Lower lobe of right lung (tissue), 2 donors: ENCODE measurements at regions not wholly inside any gene's neighbourhood (a gene's known extent, or its start where the extent isn't known, plus 50 kb on each side); places are given as distances from the start of the nearest gene placed in this dataset.

Experiments
- ATAC-seq, 2 donors: fragments of 200-7000 bp; cut with Tn5 transposase; one replicate each; pipeline ENCODE4 v1.9.1; 2020 to 2022; ENCODE audit warnings: mild to moderate bottlenecking in 2 of 2, moderate library complexity in 2 of 2
- DNase-seq: peaks from one replicate; pipeline ENCODE4 v3.0.0-alpha.2; 2020
- H3K27ac ChIP-seq: fragments of 200-600 bp; one replicate; pipeline ENCODE4 v1.8.0; 2022
- H3K27me3 ChIP-seq: fragments of 200-600 bp; one replicate; pipeline ENCODE4 v1.8.0; 2022; ENCODE audit warnings: low read depth
- H3K36me3 ChIP-seq: fragments of 200-600 bp; one replicate; pipeline ENCODE4 v1.8.0; 2022; ENCODE audit warnings: mild to moderate bottlenecking
- H3K4me1 ChIP-seq: fragments of 200-600 bp; one replicate; pipeline ENCODE4 v1.8.0; 2022
- H3K4me3 ChIP-seq: fragments of 200-600 bp; one replicate; pipeline ENCODE4 v1.8.0; 2022; ENCODE audit warnings: mild to moderate bottlenecking
- H3K9me3 ChIP-seq: fragments of 200-600 bp; one replicate; pipeline ENCODE4 v1.8.0; 2022
- intact Hi-C: fragments of 100-400 bp; cut with DNase I; formaldehyde crosslinking; loops from one replicate; pipeline ENCODE4 v1.11.0; 2022
- TF ChIP-seq, protein P1 (sequence below): fragments of 200-600 bp; IDR thresholded peaks from one replicate; pipeline ENCODE4 v1.8.0; 2022; ENCODE audit warnings: antibody characterized with exemption, mild to moderate bottlenecking
- donor health status: DM: no; HTN: yes; CAD: no; lungs with severe emphysema.

GRCh38 chr9:126223798-126224531 lies 102.7 kb upstream of the MVB12B start:
- intact Hi-C loops: no loop called here
- TF ChIP-seq, protein P1, sequence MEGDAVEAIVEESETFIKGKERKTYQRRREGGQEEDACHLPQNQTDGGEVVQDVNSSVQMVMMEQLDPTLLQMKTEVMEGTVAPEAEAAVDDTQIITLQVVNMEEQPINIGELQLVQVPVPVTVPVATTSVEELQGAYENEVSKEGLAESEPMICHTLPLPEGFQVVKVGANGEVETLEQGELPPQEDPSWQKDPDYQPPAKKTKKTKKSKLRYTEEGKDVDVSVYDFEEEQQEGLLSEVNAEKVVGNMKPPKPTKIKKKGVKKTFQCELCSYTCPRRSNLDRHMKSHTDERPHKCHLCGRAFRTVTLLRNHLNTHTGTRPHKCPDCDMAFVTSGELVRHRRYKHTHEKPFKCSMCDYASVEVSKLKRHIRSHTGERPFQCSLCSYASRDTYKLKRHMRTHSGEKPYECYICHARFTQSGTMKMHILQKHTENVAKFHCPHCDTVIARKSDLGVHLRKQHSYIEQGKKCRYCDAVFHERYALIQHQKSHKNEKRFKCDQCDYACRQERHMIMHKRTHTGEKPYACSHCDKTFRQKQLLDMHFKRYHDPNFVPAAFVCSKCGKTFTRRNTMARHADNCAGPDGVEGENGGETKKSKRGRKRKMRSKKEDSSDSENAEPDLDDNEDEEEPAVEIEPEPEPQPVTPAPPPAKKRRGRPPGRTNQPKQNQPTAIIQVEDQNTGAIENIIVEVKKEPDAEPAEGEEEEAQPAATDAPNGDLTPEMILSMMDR: no peak
- ATAC-seq (no peak), DNase-seq (no peak)
- H3K4me1 ChIP-seq: peaks cover 6% of the 10 kb centered on the region
- peaks cover 60% of the 10 kb centered on the region for H3K27me3 ChIP-seq
- H3K9me3 ChIP-seq: no peaks in the 10 kb centered on the region
- no peak overlapping the region for H3K27ac ChIP-seq
- no peaks in the 10 kb centered on the region for H3K36me3 ChIP-seq
- H3K4me3 ChIP-seq: no peak overlapping the region

DNA sequence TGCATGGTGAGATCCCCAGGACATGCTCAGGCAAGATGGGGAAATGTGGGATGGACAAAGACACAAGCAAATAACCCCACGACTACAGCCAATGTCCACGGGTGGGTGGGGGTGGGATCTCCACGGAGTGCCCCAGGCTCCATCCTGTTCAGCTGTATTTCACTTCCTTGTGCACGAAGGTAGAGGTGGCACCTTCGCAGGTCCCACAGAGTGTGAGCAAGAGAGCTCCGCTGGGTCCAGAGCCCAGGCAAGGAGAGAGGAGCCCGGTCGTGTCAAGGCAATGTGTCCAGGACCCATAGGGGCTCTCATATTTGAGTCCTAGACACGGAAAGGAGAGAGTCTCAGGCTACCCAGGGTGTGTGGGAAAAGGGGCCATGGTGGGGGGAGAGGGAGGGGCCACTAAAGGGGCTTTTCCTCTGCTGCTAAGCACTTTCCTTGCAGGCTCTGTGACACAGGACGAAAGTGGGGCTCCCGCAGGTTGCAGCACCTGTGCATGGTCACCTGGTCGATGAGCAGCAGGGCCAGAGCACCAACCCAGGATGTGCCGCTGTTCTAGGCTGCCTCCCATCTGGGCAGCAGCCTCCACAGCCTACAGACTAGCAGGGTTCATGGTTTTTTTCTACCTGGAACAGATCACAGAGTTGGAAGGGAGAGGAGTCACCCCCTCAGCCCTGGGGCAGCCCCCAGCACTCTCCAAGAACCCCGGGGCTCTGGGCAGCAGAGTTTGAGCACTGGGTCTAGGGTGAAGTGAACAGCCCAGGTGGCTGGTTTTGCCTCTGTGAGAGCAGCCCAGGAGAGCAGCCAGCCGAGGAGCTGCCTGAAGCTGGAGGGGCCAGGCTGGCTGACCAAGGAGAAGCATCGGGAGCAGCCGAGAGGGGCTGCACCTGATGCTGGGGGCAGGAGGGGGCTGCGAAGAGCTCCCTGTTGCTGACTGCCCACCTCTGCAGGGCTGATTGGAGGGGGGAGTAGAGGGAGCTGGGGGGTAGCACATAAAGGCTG lies 100.7 kb upstream of the MVB12B start:
- Histone ChIP-seq H3K4me1 (peaks cover 6% of the 10 kb centered on the region), H3K9me3 (no peaks in the 10 kb centered on the region), H3K27me3 (peaks cover 57% of the 10 kb centered on the region), H3K4me3 (no peak overlapping the region), H3K36me3 (no peaks in the 10 kb centered on the region), H3K27ac (no peak overlapping the region)
- intact Hi-C loops: no loop called here
- DNase-seq: no peak
- TF ChIP-seq, protein P1: no peak
- ATAC-seq: no peak

- TF ChIP-seq, protein P1: no peak
- peaks cover 44% of the 10 kb centered on the region for H3K27me3 ChIP-seq
- H3K4me1 ChIP-seq: peaks cover 6% of the 10 kb centered on the region
- no peak for DNase-seq
- H3K4me3 ChIP-seq: no peak overlapping the region
- H3K27ac ChIP-seq: no peak overlapping the region
- no peaks in the 10 kb centered on the region for H3K36me3 ChIP-seq
- ATAC-seq: no peak
- H3K9me3 ChIP-seq: no peaks in the 10 kb centered on the region
- intact Hi-C loops: no loop called here
Measured at GRCh38 chr9:126226991-126227936, 99.4 kb upstream of the MVB12B start.

- Histone ChIP-seq H3K9me3 (no peaks in the 10 kb centered on the region), H3K4me1 (no peaks in the 10 kb centered on the region), H3K27me3 (peaks cover 34% of the 10 kb centered on the region), H3K36me3 (no peaks in the 10 kb centered on the region), H3K4me3 (no peak overlapping the region), H3K27ac (no peak overlapping the region)
- TF ChIP-seq, protein P1: no peak
- intact Hi-C loops: no loop called here
- ATAC-seq (no peak), DNase-seq (no peak)
Measured at GRCh38 chr9:126228111-126228780, 98.4 kb upstream of the MVB12B start.
